SW 1271 (cell line): ENCODE measurements at regions not wholly inside any gene's neighbourhood (a gene's known extent, or its start where the extent isn't known, plus 50 kb on each side); places are given as distances from the start of the nearest gene placed in this dataset.

ENCODE experiments used
- DNase-seq, 2 experiments: peaks; one replicate each; lab custom pipeline; 2025; lab: John Stamatoyannopoulos, UW

- no peak for DNase-seq
Observed at GRCh38 chr6:105452924-105453756, 50.3 kb upstream of the PREP start.
